ENCODE measurements at regions not wholly inside any gene's neighbourhood (a gene's known extent, or its start where the extent isn't known, plus 50 kb on each side); places are given as distances from the start of the nearest gene placed in this dataset.

- TF ChIP-seq DZIP1 (CRISPR knock-in tag; IDR thresholded peaks at IDR 0.05) (no peak), POLR2A (IDR thresholded peaks at IDR 0.05; ENCODE audit: insufficient read depth in 1 of 2, low read depth in 2 of 2, low read length in 2 of 2) (no peak), REXO4 (CRISPR knock-in tag; IDR thresholded peaks at IDR 0.05; ENCODE audit: borderline replicate concordance) (no peak), BHLHE40 (IDR thresholded peaks at IDR 0.05; ENCODE audit: low read length) (no peak), EZH2 (conservative IDR thresholded peaks at IDR 0.05; ENCODE audit: low read depth, low read length) (no peak), RXRA (CRISPR knock-in tag; IDR thresholded peaks at IDR 0.05) (no peak), MYC (CRISPR knock-in tag; IDR thresholded peaks at IDR 0.05; ENCODE audit: borderline replicate concordance) (no peak), MATR3 (CRISPR knock-in tag; IDR thresholded peaks at IDR 0.05) (no peak), ZBTB8A (CRISPR knock-in tag; IDR thresholded peaks at IDR 0.05; ENCODE audit: borderline replicate concordance, low read depth) (no peak), USF2 (IDR thresholded peaks at IDR 0.05; ENCODE audit: low read depth, low read length) (no peak), USF2 (CRISPR knock-in tag; IDR thresholded peaks at IDR 0.05; ENCODE audit: borderline replicate concordance) (no peak), CTCF (CRISPR knock-in tag; IDR thresholded peaks at IDR 0.05) (no peak), ZNF274 (CRISPR knock-in tag; IDR thresholded peaks at IDR 0.05) (no peak)
Measured at GRCh38 chr2:223108351-223109050, 56.5 kb downstream of the KCNE4 start.

Measured in HepG2 (cell line).